Renal cortical epithelial cell (primary cell): ENCODE measurements at regions not wholly inside any gene's neighbourhood (a gene's known extent, or its start where the extent isn't known, plus 50 kb on each side); places are given as distances from the start of the nearest gene placed in this dataset.
A peak's percentile ranks its signal among the peaks of the same experiment; 100 is the strongest.

Experiments
- DNase-seq: peaks from one replicate; pipeline ENCODE4 v3.0.0-alpha.2; 2011; ENCODE audit warnings: low read depth

DNA sequence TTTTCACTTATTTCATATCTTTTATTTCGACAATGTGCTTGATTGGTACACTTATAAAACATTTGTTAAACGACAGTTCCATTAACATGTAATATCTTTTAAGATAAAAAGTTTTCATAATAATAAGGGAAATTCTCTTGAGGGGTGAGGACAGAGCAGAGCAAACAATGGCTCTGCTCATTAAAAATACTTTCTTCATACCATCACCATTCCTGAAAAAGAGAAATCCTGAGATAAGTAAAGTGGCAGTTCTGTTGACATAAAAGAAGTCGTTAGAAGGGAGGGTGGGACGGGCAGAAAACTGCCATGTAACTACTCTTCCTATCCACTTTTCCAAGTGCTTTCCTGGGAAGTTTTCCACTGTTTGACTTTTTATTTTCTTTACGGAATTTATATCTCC is 193.6 kb upstream of the CEP162 start:
- no peak for DNase-seq

- DNase-seq: no peak
These were observed 189.8 kb upstream of the CEP162 start for GRCh38 chr6:84417260-84417659.

GRCh38 chr6:84416043-84416657 is 188.7 kb upstream of the CEP162 start:
- DNase-seq: no peak

GRCh38 chr6:84415517-84415916 is 188.1 kb upstream of the CEP162 start:
- DNase-seq: no peak

DNA sequence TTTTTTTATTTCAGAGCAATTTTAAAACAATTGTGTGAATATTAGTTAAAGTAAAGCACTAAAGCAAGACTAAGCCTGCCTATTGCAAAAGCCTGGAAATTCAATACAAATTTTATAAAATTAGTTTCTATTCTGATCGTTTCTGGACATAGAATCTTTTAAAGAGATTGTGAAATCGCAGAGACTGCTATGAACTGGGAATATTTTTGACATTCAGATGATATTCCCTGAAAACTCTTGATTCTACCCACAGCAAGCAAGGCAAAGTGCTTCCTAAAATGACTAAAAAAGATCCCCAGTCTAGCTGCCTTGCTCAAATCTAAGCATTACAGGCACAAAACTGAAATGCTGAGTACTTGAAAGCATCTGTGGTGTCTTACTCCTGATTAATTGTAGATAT is 187.6 kb upstream of the CEP162 start:
- no peak for DNase-seq

GRCh38 chr6:84414531-84414930 is 187.1 kb upstream of the CEP162 start:
- DNase-seq: no peak

DNA sequence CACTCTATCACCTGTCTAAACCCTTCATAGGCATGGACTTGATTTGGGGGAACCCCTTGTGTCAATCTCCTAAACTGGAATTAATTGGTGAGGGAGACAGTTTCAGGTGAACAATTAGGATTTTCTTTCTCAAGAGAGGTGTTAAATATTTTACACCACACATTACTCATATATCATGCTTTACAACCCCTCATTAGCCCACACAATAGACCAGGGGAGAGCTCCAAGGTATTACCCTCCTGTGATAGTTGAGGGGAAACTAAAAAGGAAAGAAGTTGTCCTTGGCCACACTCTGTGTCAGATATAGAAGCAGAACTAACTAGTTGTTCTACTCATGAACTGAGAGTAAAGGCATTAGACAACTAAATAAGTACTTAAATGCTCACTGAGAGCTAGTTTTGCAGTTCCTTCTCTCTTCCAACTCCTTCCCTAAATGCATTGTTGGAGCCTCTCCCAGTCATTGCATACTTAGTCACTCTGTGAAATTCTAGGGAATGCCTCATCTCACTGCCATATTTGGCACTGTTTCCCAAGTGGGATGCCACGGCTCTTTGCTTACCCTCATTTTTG is 183.7 kb upstream of the CEP162 start:
- DNase-seq: peak; percentile 45

DNA sequence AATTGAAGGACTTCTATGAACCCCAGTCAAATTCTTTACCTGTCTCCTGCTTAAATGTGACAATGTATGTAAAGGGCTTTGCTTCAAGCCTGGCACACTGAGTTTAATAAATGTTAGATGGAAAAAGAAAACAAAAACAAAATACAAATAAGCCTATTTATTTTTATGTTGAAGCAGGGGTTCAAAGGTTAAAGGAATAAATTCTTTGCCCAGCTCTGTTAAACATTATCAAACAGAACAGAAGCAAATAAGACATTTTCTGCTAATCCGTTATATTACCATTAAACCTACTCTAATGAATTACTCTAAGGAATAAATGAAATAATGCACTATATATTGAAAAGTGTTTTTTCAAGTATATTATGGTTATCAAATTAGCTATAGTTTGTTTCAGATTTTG is 182.5 kb upstream of the CEP162 start:
- DNase-seq: no peak

GRCh38 chr6:84408028-84408427 is 180.6 kb upstream of the CEP162 start:
- no peak for DNase-seq

DNA sequence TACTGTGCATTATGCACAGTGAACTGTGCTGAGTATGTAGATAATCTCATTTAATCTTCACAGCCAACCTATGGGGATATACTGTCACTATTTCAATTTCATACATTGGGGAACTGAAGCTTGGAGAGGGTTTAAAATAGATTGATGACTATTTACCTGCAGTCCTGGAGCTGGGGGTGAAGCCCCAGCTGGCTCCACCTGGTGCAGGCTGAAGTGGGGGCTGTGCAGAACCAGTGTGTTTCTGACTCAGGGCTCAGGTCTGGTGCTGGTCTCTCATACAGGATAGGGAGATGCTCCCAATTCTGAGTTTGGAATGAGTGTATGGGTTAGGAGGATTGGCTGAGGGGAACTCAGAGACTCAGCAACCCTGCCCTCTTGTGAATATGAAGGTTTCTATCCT is 176.1 kb upstream of the CEP162 start:
- no peak for DNase-seq

DNA sequence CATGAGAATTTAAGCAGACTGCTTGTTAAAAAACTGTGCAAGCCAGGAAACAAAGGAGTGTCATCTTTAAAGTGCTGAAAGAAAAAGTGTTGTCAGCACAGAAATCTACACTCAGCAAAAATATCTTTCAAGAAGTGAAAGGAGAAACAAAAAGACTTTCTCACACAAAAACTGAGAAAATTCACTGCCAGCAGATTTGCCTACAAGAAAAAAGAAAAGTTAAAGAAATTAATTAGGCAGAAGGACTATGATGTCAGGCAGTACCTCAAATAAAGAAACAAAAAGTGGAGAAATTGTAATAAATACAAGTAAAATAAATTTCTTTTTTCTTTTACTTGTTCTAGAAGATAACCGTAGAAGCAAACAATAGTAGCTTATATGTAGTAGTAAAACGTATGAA is 171.6 kb upstream of the CEP162 start:
- no peak for DNase-seq

DNA sequence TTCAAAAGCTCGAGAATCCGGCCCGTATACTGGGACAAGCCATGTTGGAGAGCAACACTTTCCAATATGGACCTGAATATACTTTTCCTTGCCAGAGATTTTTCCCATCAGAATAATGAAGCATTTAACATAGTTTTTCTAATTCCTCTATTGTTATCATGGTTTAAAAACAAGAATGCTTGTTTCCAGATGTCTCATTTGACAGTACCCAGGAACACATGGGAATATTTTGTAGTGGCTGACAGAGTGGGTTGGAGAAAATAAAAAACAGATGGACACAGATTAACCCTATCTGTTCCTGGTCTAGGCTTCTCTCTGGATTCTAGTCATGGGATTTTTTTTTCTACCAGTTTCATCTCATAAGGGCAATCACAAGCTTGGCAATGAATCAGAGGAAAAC is 164.8 kb upstream of the CEP162 start:
- DNase-seq: no peak

DNA sequence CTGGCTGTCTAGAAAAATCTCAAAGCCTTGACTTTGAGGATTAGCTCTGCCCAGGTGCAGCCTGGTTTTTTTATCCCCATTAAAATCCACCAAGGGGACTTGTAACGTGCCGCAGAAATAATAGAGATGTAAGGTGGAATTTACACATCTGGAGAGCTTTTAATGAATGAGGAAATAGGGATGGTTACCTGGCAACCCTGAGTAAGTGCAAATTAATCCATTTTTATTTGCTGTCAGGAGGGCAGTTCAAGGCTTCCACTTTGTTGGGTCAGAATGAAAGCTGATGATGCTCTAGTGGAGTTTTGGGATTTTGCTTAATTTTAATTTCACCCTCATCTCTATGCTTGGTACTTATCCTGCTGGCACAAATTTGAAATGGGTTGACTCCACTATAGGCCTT is 163.4 kb upstream of the CEP162 start:
- no peak for DNase-seq

DNA sequence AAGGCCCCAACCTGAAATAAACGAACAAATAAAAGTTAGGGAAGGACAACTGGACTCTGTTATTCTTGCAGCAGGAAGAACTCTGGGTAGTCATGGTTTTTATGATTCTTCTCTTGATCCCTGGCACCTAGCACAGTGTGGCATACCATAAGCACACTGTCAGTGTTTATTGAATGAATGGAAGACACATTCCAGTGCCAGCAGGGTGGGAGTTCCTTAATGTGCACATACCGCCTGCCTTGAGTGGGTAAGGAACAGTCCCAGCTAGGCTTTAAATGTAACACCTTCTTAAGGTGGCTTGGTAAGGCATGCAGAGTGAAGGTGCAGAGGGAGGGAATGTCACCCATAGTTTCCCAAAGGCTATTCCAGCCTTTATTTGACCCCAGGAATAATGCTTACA is 162.9 kb upstream of the CEP162 start:
- DNase-seq: no peak

DNA sequence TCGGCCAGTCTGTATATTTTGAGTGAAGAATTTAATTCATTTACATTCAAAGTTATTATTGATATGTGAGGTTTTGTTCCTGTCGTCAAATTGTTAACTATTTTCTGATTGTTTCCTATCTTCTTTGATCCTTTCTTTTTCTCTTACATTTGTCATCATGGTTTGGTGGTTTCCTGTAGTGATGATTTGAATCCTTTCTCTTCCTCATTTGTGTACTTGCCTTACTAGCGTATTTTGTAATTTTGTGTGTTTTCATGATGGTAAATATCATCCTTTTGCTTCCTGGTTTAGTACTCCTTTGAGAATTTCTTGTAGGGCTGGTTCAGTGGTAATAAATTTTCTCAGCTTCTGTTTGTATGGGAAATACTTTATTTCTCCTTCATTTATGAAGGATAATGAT is 151.7 kb upstream of the CEP162 start:
- no peak for DNase-seq

DNA sequence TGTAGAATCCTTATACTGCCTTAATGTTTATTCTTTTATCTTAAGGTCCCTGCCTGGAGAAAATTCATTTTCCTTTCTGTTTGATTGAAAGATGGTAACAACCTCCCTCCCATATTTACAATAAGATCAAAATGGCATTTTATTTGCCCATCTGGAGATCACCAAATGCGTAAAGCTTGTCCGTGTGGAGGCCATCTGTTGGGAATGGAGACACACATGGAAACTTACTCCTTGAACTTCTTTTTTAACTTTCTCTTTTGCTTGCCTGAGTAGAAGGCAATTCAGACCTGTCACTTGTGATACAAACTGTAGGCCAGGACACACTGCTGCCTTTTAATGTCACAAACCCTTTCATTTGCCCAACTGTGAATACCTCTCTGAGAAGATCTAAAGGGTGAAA is 144.8 kb upstream of the CEP162 start:
- no peak for DNase-seq

GRCh38 chr6:84371681-84372080 is 144.2 kb upstream of the CEP162 start:
- DNase-seq: no peak

DNA sequence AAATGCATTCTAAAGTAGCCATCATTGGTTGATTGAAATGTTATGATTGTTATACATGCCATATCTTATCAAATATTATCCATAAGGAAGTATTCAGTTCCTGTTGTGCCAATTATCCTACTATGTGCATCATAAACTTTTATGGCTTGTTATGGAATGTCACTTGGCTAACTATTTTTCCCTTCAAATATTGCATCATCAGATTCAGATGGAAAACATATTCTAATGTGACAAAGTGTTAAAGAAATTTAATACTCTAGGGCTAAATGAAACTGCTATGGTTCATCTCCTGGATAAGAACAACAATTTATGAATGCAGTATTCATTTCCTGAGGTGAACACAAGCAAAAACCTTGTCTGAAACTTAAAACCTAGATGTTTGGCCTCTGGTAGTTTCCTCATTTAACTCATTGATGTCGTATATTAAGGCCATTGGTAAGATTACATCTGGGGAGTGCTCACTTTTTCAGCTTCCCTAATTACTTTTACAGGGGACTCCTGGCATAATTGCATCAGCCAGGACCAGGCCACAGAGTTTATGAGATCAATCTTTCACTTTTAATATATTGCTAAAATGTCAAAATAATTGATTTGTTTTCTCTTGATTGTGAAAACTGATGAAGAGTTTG is 134.9 kb upstream of the CEP162 start:
- no peak for DNase-seq

DNA sequence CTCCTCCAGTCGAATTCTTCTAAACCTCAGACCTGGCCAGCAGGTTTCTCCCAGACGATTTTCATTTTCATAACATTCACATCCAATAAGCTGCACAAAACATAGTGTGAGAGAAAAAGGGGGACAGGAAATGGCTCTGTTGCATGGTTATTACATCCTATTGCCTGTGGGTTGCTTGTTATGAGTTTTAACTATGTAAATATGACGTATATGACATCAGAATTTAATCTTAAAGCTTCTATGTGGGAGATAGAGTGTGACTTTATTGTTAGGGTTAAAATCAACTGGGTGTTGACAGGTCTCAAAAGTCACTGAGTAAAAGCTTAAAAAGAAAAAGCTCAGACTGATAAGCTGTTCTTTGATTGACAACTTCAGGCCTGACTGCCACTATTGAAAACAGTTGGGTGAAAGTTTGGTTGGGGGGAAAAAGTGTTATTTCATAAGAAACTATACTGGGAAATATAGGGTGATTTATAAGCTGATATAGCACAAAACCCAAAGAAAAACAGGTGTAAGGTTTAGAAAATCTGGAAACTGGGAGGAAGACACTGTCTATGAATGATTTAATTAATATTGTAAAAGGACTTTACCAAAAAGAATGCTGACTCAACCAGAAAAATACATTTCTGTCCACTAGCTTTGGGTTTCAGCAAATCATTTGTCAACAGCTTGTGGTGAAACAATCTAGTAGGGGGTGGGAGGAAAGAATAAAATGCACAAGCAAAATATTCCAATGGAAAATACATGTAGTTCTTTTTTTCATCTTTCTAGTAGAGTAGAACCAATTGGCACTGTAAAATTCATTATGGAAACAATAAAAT is 134.1 kb upstream of the CEP162 start:
- no peak for DNase-seq

DNA sequence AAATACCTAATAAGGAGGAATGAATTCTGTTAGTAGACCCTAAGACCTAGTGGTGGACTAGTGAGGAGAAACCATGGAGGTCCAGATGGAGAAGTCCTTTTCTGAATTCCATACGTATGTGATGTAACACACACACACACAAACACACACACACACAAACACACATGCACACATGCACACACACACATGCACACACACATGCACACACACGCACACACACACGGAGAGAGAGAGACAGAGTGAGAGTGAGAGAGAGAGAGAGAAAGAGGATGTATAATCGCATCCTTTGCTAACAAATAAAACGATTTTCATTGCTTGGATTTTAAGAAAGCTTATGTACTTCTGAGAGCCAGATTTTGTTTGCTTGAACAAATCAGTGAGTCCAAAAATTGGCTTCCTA is 132.6 kb upstream of the CEP162 start:
- DNase-seq: no peak

GRCh38 chr6:84358581-84358980 is 131.1 kb upstream of the CEP162 start:
- no peak for DNase-seq

DNA sequence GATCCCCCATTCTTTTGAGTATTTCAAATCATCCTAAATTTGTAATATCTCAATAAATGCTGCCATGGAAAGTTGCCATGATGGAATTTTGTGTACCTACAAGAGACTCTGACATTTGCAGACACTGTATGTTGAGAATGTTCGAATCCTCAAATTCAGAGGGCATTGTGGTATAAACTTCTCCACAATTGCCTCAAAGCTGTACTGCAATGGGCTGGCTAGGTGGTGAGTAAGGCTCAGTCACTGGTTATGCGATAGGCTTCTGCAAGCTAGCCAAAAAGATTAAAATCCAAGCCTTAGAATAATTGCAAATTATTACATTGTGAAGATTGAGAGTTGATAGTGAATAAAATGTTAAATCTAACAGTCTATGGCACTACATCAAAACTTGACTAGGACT is 130.2 kb upstream of the CEP162 start:
- DNase-seq: no peak

GRCh38 chr6:84356907-84357306 is 129.5 kb upstream of the CEP162 start:
- no peak for DNase-seq
